ENCODE measurements at regions not wholly inside any gene's neighbourhood (a gene's known extent, or its start where the extent isn't known, plus 50 kb on each side); places are given as distances from the start of the nearest gene placed in this dataset.

DNA sequence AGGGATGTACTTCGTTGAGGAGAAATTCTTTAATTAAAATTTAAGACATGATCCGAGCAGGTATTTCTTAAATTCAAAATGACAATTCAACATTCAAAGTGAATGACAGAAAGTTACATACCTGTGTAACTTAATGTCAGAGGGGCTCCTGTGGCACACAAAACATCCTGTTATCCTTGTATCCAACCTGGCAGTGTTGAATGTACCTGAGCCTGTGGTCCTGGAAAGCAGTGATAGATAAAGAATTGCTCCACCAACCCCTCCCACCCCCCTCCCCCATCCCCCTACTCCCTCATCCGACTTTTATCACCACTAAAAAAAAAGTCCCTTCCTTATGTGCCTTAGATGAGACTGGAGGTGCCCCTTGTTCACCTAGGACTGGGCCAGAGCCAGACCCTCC lies 119.4 kb upstream of the ADCY1 start (continued):
- TF ChIP-seq, protein P1, sequence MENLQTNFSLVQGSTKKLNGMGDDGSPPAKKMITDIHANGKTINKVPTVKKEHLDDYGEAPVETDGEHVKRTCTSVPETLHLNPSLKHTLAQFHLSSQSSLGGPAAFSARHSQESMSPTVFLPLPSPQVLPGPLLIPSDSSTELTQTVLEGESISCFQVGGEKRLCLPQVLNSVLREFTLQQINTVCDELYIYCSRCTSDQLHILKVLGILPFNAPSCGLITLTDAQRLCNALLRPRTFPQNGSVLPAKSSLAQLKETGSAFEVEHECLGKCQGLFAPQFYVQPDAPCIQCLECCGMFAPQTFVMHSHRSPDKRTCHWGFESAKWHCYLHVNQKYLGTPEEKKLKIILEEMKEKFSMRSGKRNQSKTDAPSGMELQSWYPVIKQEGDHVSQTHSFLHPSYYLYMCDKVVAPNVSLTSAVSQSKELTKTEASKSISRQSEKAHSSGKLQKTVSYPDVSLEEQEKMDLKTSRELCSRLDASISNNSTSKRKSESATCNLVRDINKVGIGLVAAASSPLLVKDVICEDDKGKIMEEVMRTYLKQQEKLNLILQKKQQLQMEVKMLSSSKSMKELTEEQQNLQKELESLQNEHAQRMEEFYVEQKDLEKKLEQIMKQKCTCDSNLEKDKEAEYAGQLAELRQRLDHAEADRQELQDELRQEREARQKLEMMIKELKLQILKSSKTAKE (IDR thresholded peaks at IDR 0.05; ENCODE audit: low read depth, poor library complexity, severe bottlenecking): no peak

DNA sequence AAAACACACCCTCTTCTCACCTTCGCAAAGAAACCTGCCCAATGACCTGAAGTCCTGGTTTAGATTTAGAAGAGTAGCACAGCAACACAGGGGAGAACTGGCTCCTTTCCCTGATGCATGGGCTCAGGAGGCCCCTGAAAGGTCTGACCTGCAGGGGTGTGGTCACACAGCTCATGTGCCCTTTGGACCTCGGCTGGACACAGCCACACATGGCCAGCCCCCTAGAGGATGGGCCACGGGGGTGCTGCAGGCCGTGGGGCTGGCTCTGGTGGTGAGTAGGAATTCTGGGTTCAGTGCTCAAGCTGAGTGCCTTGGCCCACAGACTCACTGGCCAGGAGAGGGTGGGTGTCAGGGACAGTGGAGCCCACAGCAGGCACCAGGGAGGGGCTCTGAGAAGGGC lies 118.5 kb upstream of the ADCY1 start:
- no peak for ATAC-seq
- intact Hi-C loops (cut with micrococcal nuclease; ENCODE audit: unreplicated experiment) (no loop called here), in situ Hi-C loops (cut with MboI) (no loop called here)
- no peak for DNase-seq (ENCODE audit: low read depth, low spot score)
- Histone ChIP-seq H3K4me2 (ENCODE audit: control insufficient read depth, insufficient read depth) (no peak overlapping the region), H3K27ac (ENCODE audit: control insufficient read depth, insufficient read depth) (no peak overlapping the region), H3K36me3 (ENCODE audit: control insufficient read depth in 2 of 2, insufficient read depth in 2 of 2, low read length in 1 of 2) (no peaks in the 10 kb centered on the region), H3K27me3 (replicated peaks in 1 of 2; ENCODE audit: control insufficient read depth in 2 of 2, insufficient read depth in 2 of 2, low read length in 1 of 2) (peaks cover 2 to 5% of the 10 kb centered on the region in 2 experiments; a peak in 3 of 4 replicates), H3K79me2 (ENCODE audit: control insufficient read depth, insufficient read depth, low read length) (no peaks in the 10 kb centered on the region), H4K20me1 (ENCODE audit: control insufficient read depth, insufficient read depth) (no peaks in the 10 kb centered on the region), H3K4me1 (ENCODE audit: control insufficient read depth, insufficient read depth, low read length) (no peaks in the 10 kb centered on the region), H3K4me3 (no peak overlapping the region), H3K9ac (ENCODE audit: control insufficient read depth, insufficient read depth, low read length) (no peak overlapping the region), H3K9me3 (replicated peaks; ENCODE audit: control insufficient read depth, insufficient read depth, low read length) (no peaks in the 10 kb centered on the region), H2AFZ (ENCODE audit: control insufficient read depth, low read depth, low read length) (no peak overlapping the region)
- WGBS (ENCODE audit: insufficient coverage, insufficient replicate concordance, low lambda C conversion rate, missing lambda C conversion rate): 4% methylated on average over 4 of the region's 4 CpGs
- no peak for TF ChIP-seq FOXK2 (IDR thresholded peaks at IDR 0.05)
- no peak for TF ChIP-seq SRF (IDR thresholded peaks at IDR 0.05; ENCODE audit: low read depth in 2 of 2, low read length in 2 of 2)
- no peak for TF ChIP-seq PAX8 (IDR thresholded peaks at IDR 0.05)
- TF ChIP-seq NFYA (IDR thresholded peaks at IDR 0.05; ENCODE audit: borderline replicate concordance, low read depth, low read length): no peak
- no peak for TF ChIP-seq HCFC1 (IDR thresholded peaks at IDR 0.05; ENCODE audit: low read length)
- TF ChIP-seq ESRRA (IDR thresholded peaks at IDR 0.05; ENCODE audit: low read length): no peak
- no peak for TF ChIP-seq HDAC2 (IDR thresholded peaks at IDR 0.05)
- no peak for TF ChIP-seq RB1 (IDR thresholded peaks at IDR 0.05; ENCODE audit: borderline replicate concordance)
- no peak for TF ChIP-seq TAF1 (IDR thresholded peaks at IDR 0.05; ENCODE audit: borderline replicate concordance, low read depth, low read length)
- TF ChIP-seq, protein P2, sequence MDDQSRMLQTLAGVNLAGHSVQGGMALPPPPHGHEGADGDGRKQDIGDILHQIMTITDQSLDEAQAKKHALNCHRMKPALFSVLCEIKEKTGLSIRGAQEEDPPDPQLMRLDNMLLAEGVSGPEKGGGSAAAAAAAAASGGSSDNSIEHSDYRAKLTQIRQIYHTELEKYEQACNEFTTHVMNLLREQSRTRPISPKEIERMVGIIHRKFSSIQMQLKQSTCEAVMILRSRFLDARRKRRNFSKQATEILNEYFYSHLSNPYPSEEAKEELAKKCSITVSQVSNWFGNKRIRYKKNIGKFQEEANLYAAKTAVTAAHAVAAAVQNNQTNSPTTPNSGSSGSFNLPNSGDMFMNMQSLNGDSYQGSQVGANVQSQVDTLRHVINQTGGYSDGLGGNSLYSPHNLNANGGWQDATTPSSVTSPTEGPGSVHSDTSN (IDR thresholded peaks at IDR 0.05; ENCODE audit: insufficient replicate concordance, low read depth, low read length): no peak
- TF ChIP-seq, protein P3, sequence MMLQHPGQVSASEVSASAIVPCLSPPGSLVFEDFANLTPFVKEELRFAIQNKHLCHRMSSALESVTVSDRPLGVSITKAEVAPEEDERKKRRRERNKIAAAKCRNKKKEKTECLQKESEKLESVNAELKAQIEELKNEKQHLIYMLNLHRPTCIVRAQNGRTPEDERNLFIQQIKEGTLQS (IDR thresholded peaks at IDR 0.05; ENCODE audit: borderline replicate concordance, extremely low read depth, low read depth, low read length): no peak
- TF ChIP-seq GABPA (IDR thresholded peaks at IDR 0.05; ENCODE audit: low read depth): no peak
- no peak for TF ChIP-seq TARDBP (IDR thresholded peaks at IDR 0.05; ENCODE audit: borderline replicate concordance)
- no TSS peak for BruUV-seq (replicated peaks)
- POLR2A ChIA-PET: no interaction called here
- SMC1A ChIA-PET (ENCODE audit: uncharacterized antibody, unreplicated experiment): no interaction called here
- CTCF ChIA-PET: no interaction called here
- FAIRE-seq: no peak
- RAD21 ChIA-PET (ENCODE audit: unreplicated experiment): no interaction called here

Data from GM12878 (cell line).